IPS-NIHi11 (cell line): ENCODE measurements at regions not wholly inside any gene's neighbourhood (a gene's known extent, or its start where the extent isn't known, plus 50 kb on each side); places are given as distances from the start of the nearest gene placed in this dataset.

ENCODE experiments used
- DNase-seq: peaks from one replicate; pipeline ENCODE4 v3.0.0; 2012; ENCODE audit warnings: mixed read lengths, low spot score

DNA sequence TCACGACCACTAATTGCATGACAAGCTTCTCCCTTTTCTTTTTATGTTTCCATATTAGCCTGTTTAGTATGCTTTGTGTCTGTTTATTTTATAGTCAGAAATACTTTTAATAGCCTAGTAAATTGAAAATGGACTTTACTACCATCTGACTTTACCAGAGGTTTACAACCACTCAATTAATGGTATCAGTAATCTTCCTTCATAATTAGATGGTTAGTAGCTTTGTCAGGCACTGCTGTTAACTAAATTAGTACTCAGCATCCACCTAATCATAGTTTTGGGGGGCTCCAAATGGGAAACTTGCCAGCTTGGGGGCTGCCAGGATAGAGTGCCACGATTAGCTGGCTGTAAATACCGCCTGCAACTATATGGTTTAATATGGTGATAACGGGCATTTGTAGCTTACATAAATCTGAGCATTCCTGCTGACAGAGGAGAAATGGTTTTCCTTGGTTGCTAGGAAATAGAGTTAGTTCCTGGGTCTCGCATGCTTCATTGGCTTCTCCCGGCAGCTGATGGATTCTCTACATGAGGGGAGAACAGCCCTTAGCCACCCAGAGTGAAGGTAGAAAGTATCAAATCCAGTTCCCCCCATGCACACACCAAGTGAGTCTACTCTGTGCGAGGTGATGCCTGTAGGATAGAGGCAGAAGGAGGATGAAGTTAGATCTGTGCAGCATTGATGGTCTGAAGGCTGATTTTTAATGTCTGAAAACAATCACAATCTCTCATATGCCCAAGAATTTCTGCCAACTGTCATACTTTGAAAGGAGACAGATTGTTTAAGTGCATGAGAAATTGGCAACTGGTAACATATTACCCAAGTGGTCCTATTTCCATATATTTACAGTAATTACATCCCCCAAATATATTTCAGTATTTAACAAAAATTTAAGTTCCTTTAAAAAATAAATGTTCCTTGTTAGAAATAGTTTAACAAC is 326.6 kb upstream of the PROK2 start:
- no peak for DNase-seq

DNA sequence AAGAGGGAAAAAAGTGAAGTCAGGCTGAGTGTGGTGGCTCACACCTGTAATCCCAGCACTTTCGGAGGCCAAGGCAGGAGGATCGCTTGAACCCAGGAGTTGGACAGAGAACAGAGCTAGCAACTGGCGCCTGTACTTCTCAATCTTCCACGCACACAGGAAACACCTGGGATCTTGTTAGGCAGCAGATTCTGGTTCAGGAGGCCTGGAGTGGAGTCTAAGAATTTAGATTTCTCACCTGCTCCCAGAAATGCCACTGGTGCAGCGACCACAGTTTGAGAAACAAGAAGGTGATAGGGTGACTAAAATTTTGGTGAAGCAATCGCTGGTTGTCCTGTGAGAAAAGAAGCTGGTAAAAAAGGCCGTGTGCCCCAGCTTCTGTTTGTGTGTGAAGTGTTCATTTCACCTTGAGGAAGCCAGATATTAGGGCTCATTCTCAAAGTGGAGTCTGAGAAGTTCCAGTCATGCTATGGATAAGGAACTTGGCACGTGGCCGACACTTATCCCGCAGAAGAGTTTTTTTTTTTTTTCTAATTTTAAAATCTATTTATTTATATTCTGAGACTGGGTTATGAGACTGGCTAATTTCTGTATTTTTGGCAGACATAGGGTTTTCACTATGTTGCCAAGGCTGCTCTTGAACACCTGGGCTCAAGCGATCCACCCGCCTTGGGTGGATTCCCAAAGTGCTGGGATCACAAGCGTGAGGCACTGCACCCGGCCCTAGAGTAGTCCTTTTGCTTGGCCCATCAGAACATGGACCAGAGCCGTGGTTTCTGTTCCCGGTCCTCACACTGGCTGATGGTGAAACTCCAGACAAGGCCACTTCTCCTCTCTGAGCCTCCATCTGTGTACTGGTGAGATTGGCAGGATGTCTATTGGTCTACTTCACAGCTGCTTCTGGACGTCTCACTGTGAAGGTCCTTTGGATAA is 324.6 kb upstream of the PROK2 start:
- no peak for DNase-seq

- DNase-seq: no peak
Observed at GRCh38 chr3:72105306-72105705, 320.4 kb upstream of the PROK2 start.

DNA sequence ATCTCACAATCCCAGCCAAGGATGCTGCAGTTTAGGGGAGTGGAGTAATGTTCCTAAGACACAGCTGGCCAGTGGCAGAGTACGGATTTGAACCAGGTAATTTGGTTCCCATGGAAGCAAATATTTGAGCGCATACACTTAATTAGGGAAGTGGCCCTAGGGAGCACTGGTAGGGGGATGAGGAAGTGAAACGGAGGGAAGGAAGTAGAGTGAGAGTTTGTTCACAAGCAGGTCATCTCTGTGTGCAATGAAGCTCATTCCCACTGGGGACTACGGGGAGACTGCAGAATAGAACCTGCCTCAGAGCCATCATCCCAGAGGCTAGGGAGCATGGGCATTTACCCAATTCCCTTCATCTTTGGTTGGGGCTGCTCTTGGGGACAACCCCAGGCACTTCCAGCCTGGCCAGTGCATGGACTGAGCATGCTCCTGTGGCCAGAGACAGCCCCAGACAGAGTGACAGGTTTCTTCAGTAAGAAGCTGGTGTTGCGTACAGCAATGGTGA is 317.2 kb upstream of the PROK2 start:
- no peak for DNase-seq

DNA sequence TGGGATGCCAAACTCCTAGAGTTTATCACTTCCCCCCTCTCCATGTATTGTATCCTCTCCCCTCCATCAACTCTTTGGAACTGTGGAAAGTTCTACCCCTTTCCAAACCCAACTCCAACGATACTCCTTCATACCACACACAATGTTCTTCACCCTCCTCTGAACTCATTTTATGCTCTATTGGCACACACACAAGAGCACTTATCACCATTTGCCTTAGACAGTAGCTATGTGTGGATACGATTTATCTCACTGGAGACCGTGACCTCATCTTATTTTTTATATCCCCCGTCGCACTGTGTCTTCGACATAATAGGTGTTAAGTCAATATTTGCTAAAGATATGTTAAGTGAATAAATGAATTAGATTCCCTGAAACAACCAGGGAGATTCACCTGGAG is 316.5 kb upstream of the PROK2 start:
- DNase-seq: no peak

DNA sequence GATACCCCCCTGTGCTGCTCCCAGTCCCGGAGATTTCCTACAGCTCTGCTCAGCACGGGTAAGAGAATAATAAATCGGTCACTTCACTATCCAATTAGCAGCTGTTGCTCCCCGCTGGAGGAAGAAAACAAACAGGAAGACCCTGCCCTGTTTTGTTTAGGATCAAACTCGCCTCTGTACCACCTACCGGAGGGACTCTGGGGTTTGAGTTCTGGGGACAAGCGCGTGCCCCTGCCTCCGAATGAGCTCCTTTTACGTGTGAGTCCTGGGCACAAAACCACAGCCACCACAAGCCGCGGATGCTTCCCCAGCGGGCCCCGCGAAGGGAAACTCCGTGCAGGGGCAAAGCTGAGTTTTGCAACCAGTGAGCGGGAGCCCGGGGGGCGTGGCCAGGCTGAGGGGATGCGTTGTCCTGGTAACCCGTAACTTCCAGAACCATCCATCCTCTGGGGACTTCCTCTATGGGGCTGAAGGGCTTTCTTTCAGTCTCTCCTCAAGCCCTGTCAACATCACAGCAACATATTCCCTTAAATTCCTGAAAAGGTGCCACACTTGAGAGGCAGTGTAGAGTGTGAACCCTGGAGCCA is 315.7 kb upstream of the PROK2 start:
- peak; percentile 84 for DNase-seq

DNA sequence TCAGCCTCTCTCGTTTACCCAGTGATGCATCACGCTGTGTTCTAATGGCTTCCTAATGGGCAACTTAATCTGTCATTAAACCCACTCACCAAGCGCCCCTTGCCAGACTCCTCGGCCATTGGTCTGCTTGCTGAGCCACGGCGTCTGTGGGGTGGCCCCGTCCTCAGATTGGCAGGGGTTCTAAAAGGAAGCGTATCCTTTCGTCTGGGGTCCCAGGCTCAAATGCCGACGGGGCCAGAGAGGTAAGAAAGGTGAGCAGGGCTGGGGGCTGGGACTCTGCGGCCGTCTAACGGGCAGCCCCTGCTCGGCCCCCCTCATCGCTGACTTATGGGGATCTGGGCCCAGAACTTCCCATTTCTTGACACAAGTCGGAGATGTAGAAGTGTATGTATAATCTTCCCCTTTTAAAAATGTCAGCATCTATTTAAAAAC is 315.1 kb upstream of the PROK2 start:
- DNase-seq: peak; percentile 50

- no peak for DNase-seq
Observed at GRCh38 chr3:72099326-72100079, 314.6 kb upstream of the PROK2 start.

DNA sequence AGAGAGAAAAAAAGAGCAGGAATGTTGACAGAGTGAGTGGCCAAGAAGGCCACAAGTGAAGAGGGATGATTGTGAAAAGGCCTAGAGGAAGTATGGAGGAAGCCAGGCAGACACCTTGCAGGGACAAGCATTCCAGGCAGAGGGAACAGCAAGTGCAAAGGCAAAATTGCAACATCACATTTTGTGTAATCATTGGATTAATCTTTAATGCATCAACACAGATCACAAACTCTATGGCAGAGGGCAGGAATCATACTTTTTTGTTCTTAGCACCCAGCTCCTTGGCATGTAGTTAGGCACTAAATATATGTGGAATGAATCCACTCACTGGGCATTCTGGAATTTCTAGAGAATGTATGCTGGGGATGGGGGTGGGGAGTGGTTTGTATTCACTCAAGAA is 312.1 kb upstream of the PROK2 start:
- DNase-seq: no peak

DNA sequence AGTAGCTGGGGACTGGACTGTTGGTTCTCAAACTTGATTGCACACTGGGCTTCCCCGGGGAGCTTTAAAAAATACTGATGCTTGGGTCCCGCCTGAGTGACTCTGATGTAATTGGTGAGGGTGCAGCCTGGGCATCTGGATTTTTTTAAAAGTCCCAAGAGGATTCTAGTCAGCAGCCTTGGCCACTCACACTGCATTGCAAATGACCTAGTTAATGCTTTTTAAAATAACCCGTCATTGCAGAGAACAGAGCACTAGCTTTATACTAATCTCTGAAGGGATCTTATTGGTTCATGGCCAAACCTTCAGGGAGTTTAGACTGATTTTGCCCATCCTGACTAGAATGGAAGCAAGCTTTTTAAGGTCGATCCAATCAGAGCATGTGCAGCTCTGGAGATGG is 310.6 kb upstream of the PROK2 start:
- no peak for DNase-seq

DNA sequence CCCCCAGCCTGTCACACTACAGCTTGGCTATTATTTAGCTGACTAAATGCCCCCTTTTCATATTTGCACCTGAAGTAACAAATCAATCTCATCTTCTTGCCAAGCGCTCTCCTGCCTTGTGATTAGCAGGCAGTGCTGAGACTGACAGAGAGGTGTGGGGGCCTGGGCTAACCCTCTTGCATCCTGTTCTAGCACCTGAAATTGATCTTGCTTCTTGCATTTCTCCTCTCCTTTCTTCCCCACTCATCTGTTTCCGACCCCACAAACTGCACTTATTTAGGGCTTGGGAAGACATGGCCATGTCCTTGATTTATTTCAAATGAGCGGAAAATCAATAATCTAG is 309.0 kb upstream of the PROK2 start:
- no peak for DNase-seq

GRCh38 chr3:72093270-72093991 is 308.5 kb upstream of the PROK2 start:
- DNase-seq: no peak

DNA sequence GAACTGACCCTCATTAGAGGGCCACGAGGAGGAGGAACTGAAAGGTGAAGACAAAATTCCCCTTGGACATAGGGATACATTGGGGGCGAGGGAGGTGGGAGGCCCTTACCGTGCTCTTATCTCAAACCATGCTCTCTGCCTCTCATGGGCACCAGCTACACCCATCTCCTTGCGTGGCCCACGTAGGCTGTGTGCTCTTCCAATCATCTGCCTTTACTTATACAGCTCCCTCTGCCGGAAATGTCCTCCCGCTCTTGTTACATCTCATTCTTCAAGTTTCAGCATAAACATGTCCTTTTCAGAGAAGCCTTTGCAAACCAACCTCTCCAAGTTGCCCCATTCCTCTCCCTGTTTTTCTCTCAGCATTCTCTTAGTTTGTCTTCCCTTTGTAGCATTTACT is 307.8 kb upstream of the PROK2 start:
- no peak for DNase-seq

- no peak for DNase-seq
Observed at GRCh38 chr3:72088486-72089025, 303.6 kb upstream of the PROK2 start.

DNA sequence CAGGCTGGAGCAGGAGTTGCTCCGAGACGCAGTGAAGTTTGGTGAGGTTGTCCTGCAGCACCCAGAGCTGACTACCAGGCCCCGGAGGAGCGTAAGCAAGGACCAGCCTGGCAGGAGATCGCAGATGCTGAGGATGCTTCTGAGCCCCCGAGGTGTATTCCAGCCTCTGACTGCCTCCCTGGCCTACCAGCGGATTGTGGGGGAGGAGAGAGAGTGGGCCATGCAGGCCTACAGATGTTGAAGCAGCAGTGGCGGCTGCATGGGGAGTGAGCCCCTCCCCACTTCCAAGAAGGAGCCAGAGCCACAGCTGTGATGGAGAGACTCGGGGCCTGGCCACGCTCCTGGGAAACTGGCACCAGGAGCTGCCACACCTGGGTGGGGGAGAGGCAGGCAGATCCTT is 302.5 kb upstream of the PROK2 start:
- no peak for DNase-seq

GRCh38 chr3:72086743-72087087 is 301.8 kb upstream of the PROK2 start:
- no peak for DNase-seq

DNA sequence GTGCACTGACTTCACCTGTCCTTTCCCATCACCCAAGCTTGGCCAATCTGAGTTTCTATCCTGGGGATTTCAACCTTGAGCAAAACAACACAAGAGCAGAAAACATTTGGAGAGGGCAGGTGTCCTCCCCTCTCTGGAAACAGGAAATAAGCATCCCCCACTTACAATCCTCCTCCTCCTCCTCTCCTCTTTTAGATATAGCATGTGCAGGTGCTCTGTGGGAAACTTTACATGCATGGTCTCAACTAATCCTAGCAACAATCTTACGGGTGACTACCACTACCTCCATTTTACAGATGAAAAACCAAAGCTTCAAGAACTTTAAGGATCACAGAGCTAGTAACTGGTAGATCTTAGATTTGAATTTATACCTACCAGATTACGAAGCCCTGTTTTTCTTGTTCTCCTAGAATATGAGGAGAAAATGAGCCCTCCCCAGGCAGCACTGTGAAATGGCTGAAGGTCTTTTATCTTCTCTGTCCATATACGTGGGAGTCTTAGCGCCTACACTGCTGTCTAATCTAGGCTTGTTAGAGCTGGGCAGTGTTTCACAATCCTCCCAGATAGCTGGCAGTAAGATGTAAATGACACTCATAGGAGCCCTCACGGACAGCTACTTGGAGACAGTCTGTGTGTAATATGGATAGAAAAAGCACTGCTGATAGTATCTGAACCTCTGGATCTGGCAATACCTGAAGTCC is 301.2 kb upstream of the PROK2 start:
- no peak for DNase-seq

DNA sequence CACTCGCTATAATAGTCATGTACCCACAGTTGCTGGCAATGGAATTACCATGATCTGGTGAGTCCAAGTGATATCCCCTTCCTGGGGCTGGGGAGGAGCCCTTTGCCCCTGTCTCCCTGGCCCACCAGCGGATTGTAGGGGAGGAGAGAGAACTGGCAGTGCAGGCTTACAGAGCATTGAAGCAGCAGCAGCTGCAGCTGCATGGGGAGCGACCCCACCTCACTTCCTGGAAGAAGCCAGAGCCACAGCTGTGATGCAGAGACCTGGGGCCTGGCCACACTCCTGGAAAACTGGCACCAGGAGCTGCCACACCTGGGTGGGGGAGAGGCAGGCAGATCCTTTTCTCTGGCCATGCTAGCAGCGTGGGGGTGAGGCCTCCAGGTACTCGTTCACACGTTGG is 300.1 kb upstream of the PROK2 start:
- no peak for DNase-seq

DNA sequence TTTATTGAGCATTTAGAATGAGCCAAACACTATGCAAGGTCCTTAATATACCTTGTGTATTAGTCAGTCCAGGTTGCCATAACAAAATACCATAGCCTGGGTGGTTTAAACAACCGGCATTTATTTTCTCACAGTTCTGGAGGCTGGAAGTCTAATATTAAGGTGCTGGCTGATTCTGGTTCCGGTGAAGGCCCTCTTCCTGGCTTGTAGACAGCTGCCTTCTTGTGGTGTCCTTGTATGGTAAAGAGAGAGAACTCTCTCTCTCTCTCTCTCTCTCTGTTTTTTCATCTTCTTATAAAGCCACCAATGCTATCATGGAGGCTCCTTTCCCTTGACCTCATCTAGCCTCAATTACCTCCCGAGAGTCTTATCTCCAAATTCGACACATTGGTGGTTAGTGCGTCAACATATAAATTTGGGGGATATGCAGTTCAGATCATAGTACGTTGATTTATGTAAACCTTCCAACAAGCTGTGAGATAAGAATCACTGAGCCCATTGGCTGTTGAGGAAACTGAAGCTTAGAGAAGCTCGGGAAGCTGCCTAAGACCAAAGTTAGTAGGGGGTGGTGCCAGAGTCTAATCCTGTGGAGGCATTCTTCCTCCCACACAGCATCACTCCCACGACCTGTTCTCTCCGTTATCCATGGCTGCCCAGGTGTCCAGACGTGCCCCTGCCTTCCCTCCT is 298.0 kb upstream of the PROK2 start:
- DNase-seq: no peak
